ENCODE measurements at regions not wholly inside any gene's neighbourhood (a gene's known extent, or its start where the extent isn't known, plus 50 kb on each side); places are given as distances from the start of the nearest gene placed in this dataset.

- Histone ChIP-seq H3K4me3 (ENCODE audit: low read depth, low read length) (no peak overlapping the region), H3K27me3 (ENCODE audit: control insufficient read depth, insufficient read depth, low read length) (no peaks in the 10 kb centered on the region), H3K9ac (ENCODE audit: low read depth, low read length) (no peak overlapping the region), H3K9me3 (ENCODE audit: control insufficient read depth, insufficient read depth, low read length) (no peaks in the 10 kb centered on the region), H3K36me3 (ENCODE audit: control insufficient read depth, insufficient read depth, low read length) (no peaks in the 10 kb centered on the region), H3K4me1 (ENCODE audit: control insufficient read depth, insufficient read depth, low read length) (no peaks in the 10 kb centered on the region)
These were observed 184.9 kb downstream of the SOX2 start for GRCh38 chr3:181896605-181897004.

GRCh38 chr3:181899702-181900101 lies 188.0 kb downstream of the SOX2 start:
- H3K27me3 ChIP-seq (ENCODE audit: control insufficient read depth, insufficient read depth, low read length) = no peaks in the 10 kb centered on the region
- no peaks in the 10 kb centered on the region for H3K36me3 ChIP-seq (ENCODE audit: control insufficient read depth, insufficient read depth, low read length)
- H3K4me3 ChIP-seq (ENCODE audit: low read depth, low read length) = no peak overlapping the region
- H3K4me1 ChIP-seq (ENCODE audit: control insufficient read depth, insufficient read depth, low read length) = no peaks in the 10 kb centered on the region
- no peak overlapping the region for H3K9ac ChIP-seq (ENCODE audit: low read depth, low read length)
- no peaks in the 10 kb centered on the region for H3K9me3 ChIP-seq (ENCODE audit: control insufficient read depth, insufficient read depth, low read length)

DNA sequence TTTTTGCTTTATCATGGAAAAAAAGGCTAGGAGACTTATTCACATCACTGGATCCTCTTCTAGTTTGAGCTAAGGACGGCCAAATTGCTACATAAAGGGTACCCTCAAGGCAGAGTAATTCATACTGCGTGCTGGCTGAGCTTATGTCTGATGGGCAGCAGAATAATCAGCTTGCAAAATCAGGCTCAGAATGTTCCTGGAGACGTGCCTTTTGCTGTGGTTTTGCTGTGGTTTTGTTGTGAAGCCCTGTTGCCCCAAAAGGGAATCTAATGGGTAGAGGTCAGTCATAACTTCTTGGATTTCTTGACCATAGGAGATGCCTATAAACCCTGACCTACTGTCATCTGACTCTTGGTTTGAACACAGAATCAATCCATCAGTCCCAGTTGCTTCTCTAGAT lies 189.9 kb downstream of the SOX2 start:
- H3K9ac ChIP-seq (ENCODE audit: low read depth, low read length) = no peak overlapping the region
- no peaks in the 10 kb centered on the region for H3K9me3 ChIP-seq (ENCODE audit: control insufficient read depth, insufficient read depth, low read length)
- H3K27me3 ChIP-seq (ENCODE audit: control insufficient read depth, insufficient read depth, low read length) = no peaks in the 10 kb centered on the region
- no peaks in the 10 kb centered on the region for H3K4me1 ChIP-seq (ENCODE audit: control insufficient read depth, insufficient read depth, low read length)
- H3K36me3 ChIP-seq (ENCODE audit: control insufficient read depth, insufficient read depth, low read length) = no peaks in the 10 kb centered on the region
- no peak overlapping the region for H3K4me3 ChIP-seq (ENCODE audit: low read depth, low read length)

- Histone ChIP-seq H3K27me3 (ENCODE audit: control insufficient read depth, insufficient read depth, low read length) (no peaks in the 10 kb centered on the region), H3K36me3 (ENCODE audit: control insufficient read depth, insufficient read depth, low read length) (no peaks in the 10 kb centered on the region), H3K9ac (ENCODE audit: low read depth, low read length) (no peak overlapping the region), H3K9me3 (ENCODE audit: control insufficient read depth, insufficient read depth, low read length) (no peaks in the 10 kb centered on the region), H3K4me1 (ENCODE audit: control insufficient read depth, insufficient read depth, low read length) (peaks cover 3% of the 10 kb centered on the region), H3K4me3 (ENCODE audit: low read depth, low read length) (no peak overlapping the region)
These were observed 194.6 kb downstream of the SOX2 start for GRCh38 chr3:181906338-181906737.

DNA sequence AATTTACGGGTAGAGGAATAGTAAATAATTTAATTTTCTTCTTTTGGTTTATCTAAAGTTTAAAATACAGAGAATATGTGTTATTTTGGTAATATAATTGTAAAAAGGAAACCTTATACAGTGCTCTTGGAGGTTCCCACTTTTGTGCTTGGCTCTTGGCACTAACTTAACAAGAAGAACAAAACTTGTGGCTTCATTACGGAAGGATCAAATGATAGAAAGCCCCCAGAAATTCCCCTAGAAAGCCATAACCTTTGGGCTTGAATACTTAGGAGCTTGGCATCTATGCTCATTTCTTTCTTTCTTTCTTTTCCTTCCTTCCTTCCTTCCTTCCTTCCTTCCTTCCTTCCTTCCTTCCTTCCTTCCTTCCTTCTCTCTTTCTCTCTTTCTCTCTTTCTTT lies 197.5 kb downstream of the SOX2 start:
- Histone ChIP-seq H3K9ac (ENCODE audit: low read depth, low read length) (no peak overlapping the region), H3K4me3 (ENCODE audit: low read depth, low read length) (no peak overlapping the region), H3K9me3 (ENCODE audit: control insufficient read depth, insufficient read depth, low read length) (no peaks in the 10 kb centered on the region), H3K36me3 (ENCODE audit: control insufficient read depth, insufficient read depth, low read length) (no peaks in the 10 kb centered on the region), H3K4me1 (ENCODE audit: control insufficient read depth, insufficient read depth, low read length) (peaks cover 6% of the 10 kb centered on the region), H3K27me3 (ENCODE audit: control insufficient read depth, insufficient read depth, low read length) (no peaks in the 10 kb centered on the region)

DNA sequence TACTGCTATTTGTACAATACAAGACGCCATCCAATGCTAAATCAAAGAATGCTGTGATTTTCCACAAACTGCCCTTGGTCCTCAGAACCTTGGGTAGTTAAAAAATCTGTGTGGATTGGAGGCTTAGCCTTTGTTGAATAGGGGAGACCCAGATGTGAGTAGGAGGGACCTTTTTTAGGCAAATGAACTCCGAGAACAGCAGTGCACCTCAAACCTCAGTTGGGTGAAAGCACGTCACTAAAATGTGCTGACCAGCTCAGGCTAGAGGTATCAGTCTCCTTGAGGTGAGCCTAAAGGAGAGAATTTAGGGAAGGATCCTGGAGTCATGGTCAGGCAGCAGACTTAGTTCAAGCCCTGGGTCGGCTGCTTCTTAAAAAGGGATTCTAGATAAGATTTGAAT lies 200.7 kb downstream of the SOX2 start:
- no peak overlapping the region for H3K9ac ChIP-seq (ENCODE audit: low read depth, low read length)
- peaks cover 20% of the 10 kb centered on the region for H3K4me1 ChIP-seq (ENCODE audit: control insufficient read depth, insufficient read depth, low read length)
- no peak overlapping the region for H3K4me3 ChIP-seq (ENCODE audit: low read depth, low read length)
- no peaks in the 10 kb centered on the region for H3K27me3 ChIP-seq (ENCODE audit: control insufficient read depth, insufficient read depth, low read length)
- no peaks in the 10 kb centered on the region for H3K36me3 ChIP-seq (ENCODE audit: control insufficient read depth, insufficient read depth, low read length)
- no peaks in the 10 kb centered on the region for H3K9me3 ChIP-seq (ENCODE audit: control insufficient read depth, insufficient read depth, low read length)

GRCh38 chr3:181913254-181913653 lies 201.5 kb downstream of the SOX2 start:
- Histone ChIP-seq H3K27me3 (ENCODE audit: control insufficient read depth, insufficient read depth, low read length) (no peaks in the 10 kb centered on the region), H3K4me3 (ENCODE audit: low read depth, low read length) (no peak overlapping the region), H3K36me3 (ENCODE audit: control insufficient read depth, insufficient read depth, low read length) (no peaks in the 10 kb centered on the region), H3K9ac (ENCODE audit: low read depth, low read length) (no peak overlapping the region), H3K4me1 (ENCODE audit: control insufficient read depth, insufficient read depth, low read length) (peaks cover 18% of the 10 kb centered on the region), H3K9me3 (ENCODE audit: control insufficient read depth, insufficient read depth, low read length) (no peaks in the 10 kb centered on the region)

DNA sequence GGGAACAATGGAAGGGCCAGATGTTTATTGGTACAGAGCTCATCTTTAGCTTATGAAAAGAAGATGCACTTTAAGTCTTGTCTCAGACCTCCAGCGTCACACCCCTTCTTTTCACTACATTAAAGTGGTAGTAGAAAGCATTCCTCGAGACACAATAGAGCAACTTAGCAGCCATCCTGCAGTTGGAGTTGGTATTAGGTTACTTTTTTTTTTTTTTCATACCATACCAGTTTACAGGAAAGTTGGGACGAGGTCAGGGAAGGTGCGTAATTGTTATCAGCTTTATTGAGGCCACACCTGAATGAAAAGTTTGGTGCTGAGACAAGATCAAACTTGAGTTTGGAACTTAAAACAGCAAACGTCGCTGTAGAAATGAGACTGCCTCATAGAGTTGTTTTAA lies 203.8 kb downstream of the SOX2 start:
- Histone ChIP-seq H3K9me3 (ENCODE audit: control insufficient read depth, insufficient read depth, low read length) (no peaks in the 10 kb centered on the region), H3K36me3 (ENCODE audit: control insufficient read depth, insufficient read depth, low read length) (no peaks in the 10 kb centered on the region), H3K4me1 (ENCODE audit: control insufficient read depth, insufficient read depth, low read length) (peaks cover 18% of the 10 kb centered on the region), H3K9ac (ENCODE audit: low read depth, low read length) (no peak overlapping the region), H3K4me3 (ENCODE audit: low read depth, low read length) (no peak overlapping the region), H3K27me3 (ENCODE audit: control insufficient read depth, insufficient read depth, low read length) (no peaks in the 10 kb centered on the region)

- no peak overlapping the region for H3K9ac ChIP-seq (ENCODE audit: low read depth, low read length)
- no peaks in the 10 kb centered on the region for H3K36me3 ChIP-seq (ENCODE audit: control insufficient read depth, insufficient read depth, low read length)
- peaks cover 18% of the 10 kb centered on the region for H3K4me1 ChIP-seq (ENCODE audit: control insufficient read depth, insufficient read depth, low read length)
- H3K27me3 ChIP-seq (ENCODE audit: control insufficient read depth, insufficient read depth, low read length) = no peaks in the 10 kb centered on the region
- H3K9me3 ChIP-seq (ENCODE audit: control insufficient read depth, insufficient read depth, low read length) = no peaks in the 10 kb centered on the region
- H3K4me3 ChIP-seq (ENCODE audit: low read depth, low read length) = no peak overlapping the region
These were observed 204.3 kb downstream of the SOX2 start for GRCh38 chr3:181916013-181916412.

GRCh38 chr3:181917027-181917426 lies 205.3 kb downstream of the SOX2 start:
- Histone ChIP-seq H3K4me3 (ENCODE audit: low read depth, low read length) (no peak overlapping the region), H3K27me3 (ENCODE audit: control insufficient read depth, insufficient read depth, low read length) (no peaks in the 10 kb centered on the region), H3K36me3 (ENCODE audit: control insufficient read depth, insufficient read depth, low read length) (no peaks in the 10 kb centered on the region), H3K9ac (ENCODE audit: low read depth, low read length) (no peak overlapping the region), H3K9me3 (ENCODE audit: control insufficient read depth, insufficient read depth, low read length) (no peaks in the 10 kb centered on the region), H3K4me1 (ENCODE audit: control insufficient read depth, insufficient read depth, low read length) (peaks cover 16% of the 10 kb centered on the region)

- H3K9ac ChIP-seq (ENCODE audit: low read depth, low read length) = no peak overlapping the region
- no peaks in the 10 kb centered on the region for H3K9me3 ChIP-seq (ENCODE audit: control insufficient read depth, insufficient read depth, low read length)
- H3K4me3 ChIP-seq (ENCODE audit: low read depth, low read length) = no peak overlapping the region
- H3K4me1 ChIP-seq (ENCODE audit: control insufficient read depth, insufficient read depth, low read length) = peaks cover 14% of the 10 kb centered on the region
- H3K27me3 ChIP-seq (ENCODE audit: control insufficient read depth, insufficient read depth, low read length) = no peaks in the 10 kb centered on the region
- no peaks in the 10 kb centered on the region for H3K36me3 ChIP-seq (ENCODE audit: control insufficient read depth, insufficient read depth, low read length)
These were observed 207.7 kb downstream of the SOX2 start for GRCh38 chr3:181919375-181919774.

- no peaks in the 10 kb centered on the region for H3K27me3 ChIP-seq (ENCODE audit: control insufficient read depth, insufficient read depth, low read length)
- H3K9me3 ChIP-seq (ENCODE audit: control insufficient read depth, insufficient read depth, low read length) = no peaks in the 10 kb centered on the region
- no peak overlapping the region for H3K9ac ChIP-seq (ENCODE audit: low read depth, low read length)
- no peak overlapping the region for H3K4me3 ChIP-seq (ENCODE audit: low read depth, low read length)
- H3K4me1 ChIP-seq (ENCODE audit: control insufficient read depth, insufficient read depth, low read length) = peaks cover 14% of the 10 kb centered on the region
- H3K36me3 ChIP-seq (ENCODE audit: control insufficient read depth, insufficient read depth, low read length) = no peaks in the 10 kb centered on the region
These were observed 208.7 kb downstream of the SOX2 start for GRCh38 chr3:181920409-181920808.

- H3K36me3 ChIP-seq (ENCODE audit: control insufficient read depth, insufficient read depth, low read length) = no peaks in the 10 kb centered on the region
- peaks cover 7% of the 10 kb centered on the region for H3K4me1 ChIP-seq (ENCODE audit: control insufficient read depth, insufficient read depth, low read length)
- H3K27me3 ChIP-seq (ENCODE audit: control insufficient read depth, insufficient read depth, low read length) = no peaks in the 10 kb centered on the region
- H3K4me3 ChIP-seq (ENCODE audit: low read depth, low read length) = no peak overlapping the region
- H3K9ac ChIP-seq (ENCODE audit: low read depth, low read length) = no peak overlapping the region
- H3K9me3 ChIP-seq (ENCODE audit: control insufficient read depth, insufficient read depth, low read length) = no peaks in the 10 kb centered on the region
These were observed 209.5 kb downstream of the SOX2 start for GRCh38 chr3:181921220-181921619.
